HCT116 (cell line): ENCODE measurements at regions not wholly inside any gene's neighbourhood (a gene's known extent, or its start where the extent isn't known, plus 50 kb on each side); places are given as distances from the start of the nearest gene placed in this dataset.

ENCODE experiments used
- ATAC-seq: fragments of 200-7000 bp; cut with Tn5 transposase; 2 replicates; pipeline ENCODE4 v1.9.1; 2020; ENCODE audit warnings: mild to moderate bottlenecking, moderate library complexity
- BruUV-seq: library from RNA; stranded (reverse); fragments of 400-500 nt; replicated peaks from 2 replicates; lab custom pipeline; 2021; lab: Mats Ljungman, UMichigan
- CTCF ChIA-PET: fragments of 300-600 bp; sonication (Branson Sonifier 250); formaldehyde crosslinking; loops from one replicate; lab custom pipeline; 2021; ENCODE audit warnings: antibody characterized with exemption; lab: Charles Lee
- POLR2A ChIA-PET: fragments of 300-600, 350-600 bp; sonication (Branson Sonifier 250); formaldehyde crosslinking; loops from one replicate; lab custom pipeline; 2021; ENCODE audit warnings: antibody characterized with exemption; lab: Charles Lee
- RAD21 ChIA-PET, 2 experiments: fragments of 300-600 bp; sonication (Branson Sonifier 250); formaldehyde crosslinking; loops; one replicate each; lab custom pipeline; 2023; ENCODE audit warnings: low total read pairs in 2 of 2; ENCODE audit not compliant: uncharacterized antibody in 2 of 2, unreplicated experiment in 2 of 2, low non-redundant PET in 1 of 2; lab: Charles Lee
- DNase-seq: peaks from one replicate; pipeline ENCODE4 v3.0.0-alpha.2; 2010; ENCODE audit warnings: low read depth, low spot score
- H2AFZ ChIP-seq: fragments of 200-600 bp; shearing (Covaris generic), sonication (generic); 2 replicates; pipeline ENCODE4 v1.6.1; 2017; ENCODE audit warnings: low read depth, mixed run types, mixed read lengths, antibody characterized with exemption, low read length; ENCODE audit not compliant: poor library complexity, severe bottlenecking
- H3K27ac ChIP-seq: 2 replicates; pipeline ENCODE4 v1.5.1; 2012; ENCODE audit warnings: low read depth, low read length
- H3K27me3 ChIP-seq: fragments of 200-600 bp; sonication (generic); 2 replicates; pipeline ENCODE4 v1.6.1; 2016; ENCODE audit warnings: mixed run types, low read length, mixed read lengths; ENCODE audit not compliant: insufficient read depth
- H3K36me3 ChIP-seq, 2 experiments: fragments of 200-500 bp in 1 of 2; fragments of 200-600 bp in 1 of 2; sonication (Bioruptor generic) in 1 of 2; sonication (generic) in 1 of 2; 2 replicates each; pipeline versions ENCODE4 v1.5.1 to v1.6.1; 2014 to 2016; ENCODE audit warnings: low read length in 2 of 2, inconsistent platforms in 1 of 2, mixed read lengths in 1 of 2, mixed run types in 1 of 2; ENCODE audit not compliant: insufficient read depth in 2 of 2, control insufficient read depth in 1 of 2
- H3K4me1 ChIP-seq, 2 experiments: fragments of 200-600 bp in 1 of 2; sonication (generic) in 1 of 2; 2 replicates each; pipeline versions ENCODE4 v1.5.1 to v1.6.1; 2012 to 2017; ENCODE audit warnings: low read length in 2 of 2, inconsistent platforms in 1 of 2, mild to moderate bottlenecking in 1 of 2, mixed read lengths in 1 of 2, mixed run types in 1 of 2, moderate library complexity in 1 of 2; ENCODE audit not compliant: insufficient read depth in 2 of 2, control insufficient read depth in 1 of 2
- H3K4me2 ChIP-seq: fragments of 200-600 bp; sonication (generic); 2 replicates; pipeline ENCODE4 v1.6.1; 2017; ENCODE audit warnings: mixed run types, low read length, mixed read lengths
- H3K4me3 ChIP-seq, 2 experiments: fragments of 200-600 bp in 1 of 2; sonication (generic) in 1 of 2; replicated peaks in 1 of 2; 2 replicates each; pipeline ENCODE4 v1.5.1; 2011 to 2016; ENCODE audit warnings: low read length in 2 of 2, control low read depth in 1 of 2, low read depth in 1 of 2, mild to moderate bottlenecking in 1 of 2, mixed read lengths in 1 of 2, mixed run types in 1 of 2
- H3K79me2 ChIP-seq: fragments of 200-600 bp; sonication (generic); 2 replicates; pipeline ENCODE4 v1.6.1; 2017; ENCODE audit warnings: mild to moderate bottlenecking, mixed run types, low read length, moderate library complexity, mixed read lengths; ENCODE audit not compliant: insufficient read depth
- H3K9ac ChIP-seq: fragments of 200-600 bp; sonication (generic); 2 replicates; pipeline ENCODE4 v1.6.1; 2016; ENCODE audit warnings: low read length, mixed read lengths
- H3K9me2 ChIP-seq: fragments of 200-600 bp; sonication (generic), shearing (Covaris generic); 2 replicates; pipeline ENCODE4 v1.6.1; 2017; ENCODE audit warnings: mixed run types, mild to moderate bottlenecking, moderate library complexity; ENCODE audit not compliant: insufficient read depth
- H3K9me3 ChIP-seq, 2 experiments: fragments of 200-500 bp in 1 of 2; fragments of 200-600 bp in 1 of 2; sonication (Bioruptor generic) in 1 of 2; sonication (generic) in 1 of 2; 2 replicates each; pipeline ENCODE4 v1.6.1; 2014 to 2017; ENCODE audit warnings: low read length in 2 of 2, mixed read lengths in 2 of 2, inconsistent platforms in 1 of 2, low read depth in 1 of 2, mild to moderate bottlenecking in 1 of 2, mixed run types in 1 of 2, moderate library complexity in 1 of 2; ENCODE audit not compliant: control insufficient read depth in 1 of 2, insufficient read depth in 1 of 2
- H4K20me1 ChIP-seq: fragments of 200-600 bp; sonication (generic), shearing (Covaris generic); 2 replicates; pipeline ENCODE4 v1.6.1; 2017; ENCODE audit warnings: mixed run types, mild to moderate bottlenecking, moderate library complexity; ENCODE audit not compliant: insufficient read depth
- EGR1 ChIP-seq: IDR thresholded peaks from 2 replicates; pipeline ENCODE4 v1.6.1; 2012; ENCODE audit warnings: low read depth
- ELF1 ChIP-seq: IDR thresholded peaks from 2 replicates; pipeline ENCODE4 v1.6.1; 2012; ENCODE audit warnings: low read depth, borderline replicate concordance
- EZH2phosphoT487 ChIP-seq: fragments of 200-600 bp; IDR thresholded peaks from 2 replicates; pipeline ENCODE4 v1.6.1; 2018; ENCODE audit warnings: antibody characterized with exemption, borderline replicate concordance
- FOSL1 ChIP-seq: IDR thresholded peaks from 2 replicates; pipeline ENCODE4 v1.6.1; 2012; ENCODE audit warnings: low read depth
- JUND ChIP-seq: IDR thresholded peaks from 2 replicates; pipeline ENCODE4 v1.6.1; 2012
- MAX ChIP-seq: IDR thresholded peaks from 2 replicates; pipeline ENCODE4 v1.6.1; 2012
- RAD21 ChIP-seq: IDR thresholded peaks from 2 replicates; pipeline ENCODE4 v1.6.1; 2012; ENCODE audit warnings: low read depth, mild to moderate bottlenecking
- REST ChIP-seq: IDR thresholded peaks from 2 replicates; pipeline ENCODE4 v1.6.1; 2012; ENCODE audit warnings: low read depth
- SP1 ChIP-seq: IDR thresholded peaks from 2 replicates; pipeline ENCODE4 v1.6.1; 2012; ENCODE audit warnings: low read depth
- TCF7L2 ChIP-seq: IDR thresholded peaks from 2 replicates; pipeline ENCODE4 v1.7.0; 2011; ENCODE audit warnings: borderline replicate concordance, inconsistent platforms; ENCODE audit not compliant: insufficient read depth, insufficient read length; ENCODE audit errors: extremely low read depth
- YY1 ChIP-seq: IDR thresholded peaks from 2 replicates; pipeline ENCODE4 v1.6.1; 2011; ENCODE audit warnings: low read length, low read depth, moderate library complexity, mild to moderate bottlenecking; ENCODE audit not compliant: insufficient replicate concordance; ENCODE audit errors: extremely low read depth
- ZBTB33 ChIP-seq: IDR thresholded peaks from 2 replicates; pipeline ENCODE4 v1.6.1; 2011; ENCODE audit warnings: mild to moderate bottlenecking, low read length, moderate library complexity; ENCODE audit not compliant: insufficient replicate concordance; ENCODE audit errors: extremely low read depth
- ZFX ChIP-seq: fragments of 450-650 bp; IDR thresholded peaks from 2 replicates; pipeline ENCODE4 v1.6.1; 2017
- intact Hi-C: fragments of 100-400 bp; cut with micrococcal nuclease; formaldehyde crosslinking; loops from 2 replicates; pipeline ENCODE4 v1.10.0; 2022

- H3K4me1 ChIP-seq, result no peaks in the 10 kb centered on the region
- no peaks in the 10 kb centered on the region for H3K27me3 ChIP-seq
- no peaks in the 10 kb centered on the region for H3K9me2 ChIP-seq
- no peak for ATAC-seq
- no peak overlapping the region for H3K4me2 ChIP-seq
- ChIA-PET RAD21 (no interaction called here), CTCF (no interaction called here), POLR2A (no interaction called here)
- intact Hi-C loops, result no loop called here
- no peaks in the 10 kb centered on the region for H3K79me2 ChIP-seq
- no peak overlapping the region for H3K9ac ChIP-seq
- H3K27ac ChIP-seq, result no peak overlapping the region
- no peaks in the 10 kb centered on the region for H3K9me3 ChIP-seq
- TF ChIP-seq EZH2phosphoT487 (no peak), REST (no peak), EGR1 (no peak), MAX (no peak), YY1 (no peak), ZFX (no peak), ZBTB33 (no peak), RAD21 (no peak), SP1 (no peak), TCF7L2 (no peak), FOSL1 (no peak), JUND (no peak), ELF1 (no peak)
- H2AFZ ChIP-seq, result no peak overlapping the region
- H3K4me3 ChIP-seq, result no peak overlapping the region
- DNase-seq, result no peak
- H4K20me1 ChIP-seq, result no peaks in the 10 kb centered on the region
- no peaks in the 10 kb centered on the region for H3K36me3 ChIP-seq
- no TSS peak for BruUV-seq
Observed at GRCh38 chr14:89637581-89637980, 220.5 kb upstream of the FOXN3 start.
